ENCODE measurements at regions not wholly inside any gene's neighbourhood (a gene's known extent, or its start where the extent isn't known, plus 50 kb on each side); places are given as distances from the start of the nearest gene placed in this dataset.

DNA sequence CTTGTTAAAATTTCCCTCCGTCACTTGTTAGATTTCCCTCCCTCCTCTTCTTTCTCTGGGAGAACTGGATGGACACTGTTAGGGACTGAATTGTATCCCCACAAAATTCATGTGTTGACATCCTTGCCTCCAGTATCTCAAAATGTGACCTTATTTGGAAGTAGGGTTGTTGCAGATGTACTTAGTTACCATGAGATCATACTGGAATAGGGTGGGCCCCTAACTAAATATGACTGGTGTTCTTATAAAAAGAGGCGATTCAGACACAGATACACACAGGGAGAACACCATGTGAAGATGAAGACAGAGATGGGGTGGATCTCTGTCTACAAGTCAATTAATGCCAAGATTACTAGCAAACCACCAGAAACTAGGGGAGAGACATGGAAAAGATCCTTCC is 139.5 kb downstream of the ALDH8A1 start:
- TF ChIP-seq, protein P1, sequence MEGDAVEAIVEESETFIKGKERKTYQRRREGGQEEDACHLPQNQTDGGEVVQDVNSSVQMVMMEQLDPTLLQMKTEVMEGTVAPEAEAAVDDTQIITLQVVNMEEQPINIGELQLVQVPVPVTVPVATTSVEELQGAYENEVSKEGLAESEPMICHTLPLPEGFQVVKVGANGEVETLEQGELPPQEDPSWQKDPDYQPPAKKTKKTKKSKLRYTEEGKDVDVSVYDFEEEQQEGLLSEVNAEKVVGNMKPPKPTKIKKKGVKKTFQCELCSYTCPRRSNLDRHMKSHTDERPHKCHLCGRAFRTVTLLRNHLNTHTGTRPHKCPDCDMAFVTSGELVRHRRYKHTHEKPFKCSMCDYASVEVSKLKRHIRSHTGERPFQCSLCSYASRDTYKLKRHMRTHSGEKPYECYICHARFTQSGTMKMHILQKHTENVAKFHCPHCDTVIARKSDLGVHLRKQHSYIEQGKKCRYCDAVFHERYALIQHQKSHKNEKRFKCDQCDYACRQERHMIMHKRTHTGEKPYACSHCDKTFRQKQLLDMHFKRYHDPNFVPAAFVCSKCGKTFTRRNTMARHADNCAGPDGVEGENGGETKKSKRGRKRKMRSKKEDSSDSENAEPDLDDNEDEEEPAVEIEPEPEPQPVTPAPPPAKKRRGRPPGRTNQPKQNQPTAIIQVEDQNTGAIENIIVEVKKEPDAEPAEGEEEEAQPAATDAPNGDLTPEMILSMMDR (IDR thresholded peaks at IDR 0.05) = no peak
- no peak for TF ChIP-seq POLR2A (IDR thresholded peaks at IDR 0.05)
